ENCODE measurements at regions not wholly inside any gene's neighbourhood (a gene's known extent, or its start where the extent isn't known, plus 50 kb on each side); places are given as distances from the start of the nearest gene placed in this dataset.

DNA sequence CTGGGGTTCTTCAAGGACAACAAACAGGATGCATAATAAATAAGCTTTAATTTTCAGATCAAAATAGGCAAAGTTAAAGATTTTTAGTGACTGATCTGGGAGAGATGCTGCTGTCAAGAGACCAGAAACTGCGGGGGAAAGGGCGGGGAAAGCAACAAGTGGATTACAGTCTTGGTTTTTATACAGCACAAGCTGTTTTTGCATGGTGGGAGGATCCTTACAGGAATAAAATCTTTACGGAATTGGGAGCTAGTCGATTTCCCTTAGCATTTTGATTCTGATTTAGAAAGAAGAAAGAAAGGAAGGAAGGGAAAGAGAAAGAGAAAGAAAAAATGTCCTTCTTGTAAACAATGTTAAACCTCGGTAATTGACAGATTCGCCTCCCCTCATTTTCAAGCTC, 242.3 kb upstream of the SP8 start:
- Histone ChIP-seq H3K4me3 (no peak overlapping the region), H3K4me1 (no peaks in the 10 kb centered on the region), H3K36me3 (no peaks in the 10 kb centered on the region), H3K27ac (no peak overlapping the region), H3K27me3 (peaks cover 0 to 7% of the 10 kb centered on the region in 2 donors), H3K9me3 (no peaks in the 10 kb centered on the region)
- intact Hi-C loops (cut with DNase I; ENCODE audit: low total_unique reads): no loop called here
- TF ChIP-seq POLR2A (IDR thresholded peaks at IDR 0.05) (no peak), POLR2AphosphoS5 (IDR thresholded peaks at IDR 0.05) (no peak)
- TF ChIP-seq, protein P1, sequence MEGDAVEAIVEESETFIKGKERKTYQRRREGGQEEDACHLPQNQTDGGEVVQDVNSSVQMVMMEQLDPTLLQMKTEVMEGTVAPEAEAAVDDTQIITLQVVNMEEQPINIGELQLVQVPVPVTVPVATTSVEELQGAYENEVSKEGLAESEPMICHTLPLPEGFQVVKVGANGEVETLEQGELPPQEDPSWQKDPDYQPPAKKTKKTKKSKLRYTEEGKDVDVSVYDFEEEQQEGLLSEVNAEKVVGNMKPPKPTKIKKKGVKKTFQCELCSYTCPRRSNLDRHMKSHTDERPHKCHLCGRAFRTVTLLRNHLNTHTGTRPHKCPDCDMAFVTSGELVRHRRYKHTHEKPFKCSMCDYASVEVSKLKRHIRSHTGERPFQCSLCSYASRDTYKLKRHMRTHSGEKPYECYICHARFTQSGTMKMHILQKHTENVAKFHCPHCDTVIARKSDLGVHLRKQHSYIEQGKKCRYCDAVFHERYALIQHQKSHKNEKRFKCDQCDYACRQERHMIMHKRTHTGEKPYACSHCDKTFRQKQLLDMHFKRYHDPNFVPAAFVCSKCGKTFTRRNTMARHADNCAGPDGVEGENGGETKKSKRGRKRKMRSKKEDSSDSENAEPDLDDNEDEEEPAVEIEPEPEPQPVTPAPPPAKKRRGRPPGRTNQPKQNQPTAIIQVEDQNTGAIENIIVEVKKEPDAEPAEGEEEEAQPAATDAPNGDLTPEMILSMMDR (IDR thresholded peaks at IDR 0.05): no peak
- DNase-seq (ENCODE audit: low spot score in 2 of 2): no peak

DNA sequence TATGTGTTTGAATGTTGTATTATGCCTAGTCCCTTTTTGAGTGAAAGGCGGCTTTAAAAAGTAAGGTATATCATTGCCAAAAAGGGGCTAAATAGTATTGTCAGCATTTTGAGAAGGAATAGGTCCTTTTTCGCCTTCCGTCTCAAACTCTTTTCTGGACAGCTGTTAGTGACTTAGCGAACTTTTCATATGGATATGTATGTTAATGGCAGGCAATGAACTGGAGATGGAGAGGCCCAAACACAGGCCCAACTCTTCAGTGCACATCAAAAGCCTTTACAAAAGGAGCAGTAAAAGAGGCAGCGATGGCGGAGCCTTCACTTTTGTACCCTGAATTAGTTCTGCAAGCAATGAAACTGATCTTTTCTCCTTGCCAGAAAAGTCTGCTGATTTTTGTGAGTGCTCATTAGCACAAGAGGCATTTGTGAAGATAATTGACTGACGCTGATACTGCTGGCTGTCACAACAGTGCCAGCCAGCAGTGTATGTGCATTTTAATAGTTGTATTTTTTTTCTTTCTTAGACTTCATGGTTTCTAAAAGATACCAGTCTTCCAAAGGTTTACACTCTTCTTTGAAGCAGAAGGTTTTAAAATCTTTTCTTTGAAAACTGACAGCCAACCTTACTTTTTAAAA, 243.7 kb upstream of the SP8 start:
- Histone ChIP-seq H3K27me3 (no peaks in the 10 kb centered on the region), H3K27ac (no peak overlapping the region), H3K4me1 (no peaks in the 10 kb centered on the region), H3K4me3 (no peak overlapping the region), H3K9me3 (no peaks in the 10 kb centered on the region), H3K36me3 (no peaks in the 10 kb centered on the region)
- no peak for TF ChIP-seq POLR2A (IDR thresholded peaks at IDR 0.05)
- no peak for TF ChIP-seq POLR2AphosphoS5 (IDR thresholded peaks at IDR 0.05)
- TF ChIP-seq, protein P1 (IDR thresholded peaks at IDR 0.05): no peak
- intact Hi-C loops (cut with DNase I; ENCODE audit: low total_unique reads): no loop called here
- no peak for DNase-seq (ENCODE audit: low spot score in 2 of 2)

DNA sequence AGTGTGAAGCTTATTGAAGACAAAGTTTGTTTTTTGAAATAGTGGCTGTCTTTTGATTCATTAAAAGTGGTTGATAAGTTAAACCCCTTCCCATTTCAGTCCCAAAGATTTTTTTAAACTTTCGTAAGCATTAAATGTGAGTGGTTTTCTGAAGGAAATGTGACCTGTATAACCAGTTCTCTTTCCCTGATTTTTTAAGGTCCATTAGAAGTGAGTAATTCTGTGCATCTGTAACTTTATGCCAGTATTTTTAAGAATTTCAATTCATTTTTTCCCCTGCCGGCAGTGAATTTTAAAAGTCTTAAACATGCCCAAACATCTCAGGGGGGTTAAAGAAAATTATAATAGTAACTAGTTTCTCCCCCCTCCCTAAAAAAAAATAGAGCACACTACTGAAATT, 254.6 kb upstream of the SP8 start:
- TF ChIP-seq POLR2A (IDR thresholded peaks at IDR 0.05): no peak
- TF ChIP-seq, protein P1 (IDR thresholded peaks at IDR 0.05): no peak
- Histone ChIP-seq H3K36me3 (no peaks in the 10 kb centered on the region), H3K4me1 (no peaks in the 10 kb centered on the region), H3K27me3 (no peaks in the 10 kb centered on the region), H3K9me3 (no peaks in the 10 kb centered on the region), H3K4me3 (no peak overlapping the region), H3K27ac (no peak overlapping the region)
- DNase-seq (ENCODE audit: low spot score in 2 of 2): no peak
- intact Hi-C loops (cut with DNase I; ENCODE audit: low total_unique reads): no loop called here

DNA sequence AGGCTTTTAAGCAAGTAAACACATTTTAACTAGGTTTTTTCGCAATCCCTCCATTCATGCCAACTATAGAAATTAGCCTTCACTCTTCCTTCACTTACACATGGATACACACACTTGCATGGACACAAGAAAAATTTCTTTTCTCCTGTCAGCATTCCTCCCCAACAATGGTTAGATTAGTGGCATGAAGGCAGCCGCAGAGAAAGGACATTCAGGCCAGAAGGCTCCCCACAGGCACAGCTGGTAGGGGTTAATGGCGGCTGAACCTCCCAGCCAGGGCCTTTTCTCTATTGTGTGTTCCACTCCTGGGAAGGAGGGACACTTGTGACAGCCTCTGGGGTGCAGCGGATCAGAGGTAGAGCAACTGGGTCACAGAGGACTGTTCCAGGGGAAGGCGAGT, 255.0 kb upstream of the SP8 start:
- intact Hi-C loops (cut with DNase I; ENCODE audit: low total_unique reads): no loop called here
- no peaks in the 10 kb centered on the region for H3K36me3 ChIP-seq
- TF ChIP-seq POLR2A (IDR thresholded peaks at IDR 0.05) (no peak), POLR2AphosphoS5 (IDR thresholded peaks at IDR 0.05) (no peak)
- TF ChIP-seq, protein P1 (IDR thresholded peaks at IDR 0.05): no peak
- no peaks in the 10 kb centered on the region for H3K9me3 ChIP-seq
- no peaks in the 10 kb centered on the region for H3K4me1 ChIP-seq
- H3K4me3 ChIP-seq: no peak overlapping the region
- H3K27ac ChIP-seq: no peak overlapping the region
- H3K27me3 ChIP-seq: no peaks in the 10 kb centered on the region
- no peak for DNase-seq (ENCODE audit: low spot score in 2 of 2)

DNA sequence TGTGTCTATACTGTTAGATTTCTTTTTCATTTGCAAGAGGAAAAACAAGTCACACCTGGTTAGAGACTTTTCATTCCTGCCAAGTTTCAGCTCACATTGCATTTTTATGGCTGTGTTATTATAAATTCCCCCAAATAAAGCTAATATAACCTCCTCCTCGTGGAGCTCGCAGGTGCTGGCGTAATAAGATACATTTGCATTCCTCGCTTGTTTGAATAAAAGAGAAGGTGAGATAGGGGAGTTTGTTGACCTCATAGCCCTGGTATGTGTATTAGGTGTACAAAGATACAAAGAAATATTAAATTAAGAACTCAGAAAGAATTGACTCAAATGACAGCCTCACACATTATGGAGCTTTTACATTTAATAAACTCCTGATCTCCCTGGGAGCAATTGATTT, 257.7 kb upstream of the SP8 start:
- Histone ChIP-seq H3K9me3 (no peaks in the 10 kb centered on the region), H3K4me3 (no peak overlapping the region), H3K27ac (no peak overlapping the region), H3K36me3 (no peaks in the 10 kb centered on the region), H3K4me1 (no peaks in the 10 kb centered on the region), H3K27me3 (no peaks in the 10 kb centered on the region)
- intact Hi-C loops (cut with DNase I; ENCODE audit: low total_unique reads): no loop called here
- TF ChIP-seq POLR2AphosphoS5 (IDR thresholded peaks at IDR 0.05) (no peak), POLR2A (IDR thresholded peaks at IDR 0.05) (no peak)
- TF ChIP-seq, protein P1 (IDR thresholded peaks at IDR 0.05): no peak
- DNase-seq (ENCODE audit: low spot score in 2 of 2): no peak
